ENCODE measurements at regions not wholly inside any gene's neighbourhood (a gene's known extent, or its start where the extent isn't known, plus 50 kb on each side); places are given as distances from the start of the nearest gene placed in this dataset.
"Not testable (repeated sequence)": the region's sequence is repeated elsewhere in the genome, so short reads cannot be mapped to it uniquely, and the experiment has no call there.

GRCh38 chr15:75775296-75776064 is 62.8 kb upstream of the CSPG4 start:
- H3K9me3 ChIP-seq (ENCODE audit: control insufficient read depth, insufficient read depth, low read length), result no peaks in the 10 kb centered on the region
- ChIA-PET CTCF (interaction anchor here (0.9 kb wide), 1 partner anchor 26 kb away, joined by 3 read pairs; no protein-coding TSS in a partner anchor), POLR2A (no interaction called here)
- peaks cover 20% of the 10 kb centered on the region for H3K27me3 ChIP-seq (ENCODE audit: control insufficient read depth, insufficient read depth, low read length)
- TF ChIP-seq, protein P1, sequence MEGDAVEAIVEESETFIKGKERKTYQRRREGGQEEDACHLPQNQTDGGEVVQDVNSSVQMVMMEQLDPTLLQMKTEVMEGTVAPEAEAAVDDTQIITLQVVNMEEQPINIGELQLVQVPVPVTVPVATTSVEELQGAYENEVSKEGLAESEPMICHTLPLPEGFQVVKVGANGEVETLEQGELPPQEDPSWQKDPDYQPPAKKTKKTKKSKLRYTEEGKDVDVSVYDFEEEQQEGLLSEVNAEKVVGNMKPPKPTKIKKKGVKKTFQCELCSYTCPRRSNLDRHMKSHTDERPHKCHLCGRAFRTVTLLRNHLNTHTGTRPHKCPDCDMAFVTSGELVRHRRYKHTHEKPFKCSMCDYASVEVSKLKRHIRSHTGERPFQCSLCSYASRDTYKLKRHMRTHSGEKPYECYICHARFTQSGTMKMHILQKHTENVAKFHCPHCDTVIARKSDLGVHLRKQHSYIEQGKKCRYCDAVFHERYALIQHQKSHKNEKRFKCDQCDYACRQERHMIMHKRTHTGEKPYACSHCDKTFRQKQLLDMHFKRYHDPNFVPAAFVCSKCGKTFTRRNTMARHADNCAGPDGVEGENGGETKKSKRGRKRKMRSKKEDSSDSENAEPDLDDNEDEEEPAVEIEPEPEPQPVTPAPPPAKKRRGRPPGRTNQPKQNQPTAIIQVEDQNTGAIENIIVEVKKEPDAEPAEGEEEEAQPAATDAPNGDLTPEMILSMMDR (IDR thresholded peaks at IDR 0.05; ENCODE audit: low read depth, low read length), result no peak
- H3K27ac ChIP-seq (ENCODE audit: low read depth, low read length), result no peak overlapping the region
- no peak for DNase-seq (ENCODE audit: low read depth, low spot score)
- H3K4me3 ChIP-seq (ENCODE audit: low read depth, low read length), result no peak overlapping the region

DNA sequence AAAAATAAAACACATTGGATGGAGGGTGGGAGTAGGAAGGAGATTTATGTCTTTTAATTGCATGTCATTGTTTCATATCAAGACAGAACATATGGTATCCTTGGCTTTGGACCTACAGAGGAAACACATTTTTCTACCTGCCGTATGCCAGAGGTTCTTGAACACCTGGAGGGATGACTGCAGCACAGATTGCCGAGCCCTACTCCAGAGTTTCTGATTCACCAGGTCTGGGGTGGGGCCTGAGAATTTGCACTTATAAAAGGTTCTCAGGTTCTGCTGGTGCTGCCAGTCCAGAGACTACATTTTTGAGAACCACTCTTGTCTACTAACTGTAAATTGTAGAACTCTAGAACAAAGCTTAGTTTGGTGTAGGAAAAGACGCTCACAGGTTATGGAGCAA is 61.3 kb upstream of the CSPG4 start:
- peaks cover 18% of the 10 kb centered on the region for H3K27me3 ChIP-seq (ENCODE audit: control insufficient read depth, insufficient read depth, low read length)
- CTCF ChIA-PET; POLR2A ChIA-PET; H3K27ac ChIP-seq (ENCODE audit: low read depth, low read length); DNase-seq (ENCODE audit: low read depth, low spot score); H3K9me3 ChIP-seq (ENCODE audit: control insufficient read depth, insufficient read depth, low read length); H3K4me3 ChIP-seq (ENCODE audit: low read depth, low read length): not testable (repeated sequence)

DNA sequence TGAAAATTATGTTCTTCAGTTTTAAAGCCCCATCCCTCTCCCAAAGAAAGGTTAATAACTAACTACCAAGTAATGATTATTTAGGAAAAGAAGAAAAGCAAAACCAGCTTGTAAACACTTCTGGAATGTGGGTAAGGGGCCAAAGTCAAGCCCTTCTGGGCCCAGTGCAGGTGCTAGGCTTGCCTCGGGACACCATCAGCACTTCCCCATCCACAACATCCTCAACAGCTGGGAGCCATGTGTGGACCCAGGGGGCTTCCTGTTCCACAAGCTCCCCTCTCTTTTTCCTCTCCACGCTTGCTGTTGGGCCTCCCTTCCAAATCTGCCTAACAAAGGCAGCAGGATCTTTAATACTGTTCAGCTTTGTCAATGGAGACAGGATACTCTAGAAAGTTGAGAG is 58.4 kb upstream of the CSPG4 start:
- CTCF ChIA-PET, result interaction anchor here (0.7 to 1.2 kb wide), 2 partner anchors 11 to 32 kb away, joined by 3 read pairs; no protein-coding TSS in a partner anchor
- H3K27ac ChIP-seq (ENCODE audit: low read depth, low read length); POLR2A ChIA-PET; H3K9me3 ChIP-seq (ENCODE audit: control insufficient read depth, insufficient read depth, low read length); DNase-seq (ENCODE audit: low read depth, low spot score); H3K4me3 ChIP-seq (ENCODE audit: low read depth, low read length): not testable (repeated sequence)
- peaks cover 18% of the 10 kb centered on the region for H3K27me3 ChIP-seq (ENCODE audit: control insufficient read depth, insufficient read depth, low read length)

DNA sequence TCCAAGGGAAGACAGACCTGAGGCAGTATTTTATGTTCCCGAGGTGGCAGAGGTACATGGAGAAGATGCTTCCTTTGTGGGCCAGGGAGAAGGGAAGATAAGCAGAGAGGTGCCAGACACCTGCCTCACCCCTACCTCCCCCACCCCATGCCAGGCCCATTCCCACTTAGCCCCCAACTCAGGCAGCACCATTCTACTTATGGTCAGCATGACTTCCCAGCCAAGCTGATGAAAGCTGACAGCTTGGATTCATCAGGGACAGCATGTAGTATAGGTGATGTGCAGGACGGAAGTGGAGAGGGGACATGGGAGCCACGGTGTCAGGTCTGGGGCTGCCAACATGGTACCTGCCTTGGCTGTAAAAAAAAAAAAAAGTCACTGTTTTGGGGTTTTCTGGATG is 57.5 kb upstream of the CSPG4 start:
- POLR2A ChIA-PET, result no interaction called here

GRCh38 chr15:75768526-75768925 is 55.9 kb upstream of the CSPG4 start:
- DNase-seq (ENCODE audit: low read depth, low spot score); H3K27ac ChIP-seq (ENCODE audit: low read depth, low read length); POLR2A ChIA-PET; CTCF ChIA-PET; H3K4me3 ChIP-seq (ENCODE audit: low read depth, low read length); H3K9me3 ChIP-seq (ENCODE audit: control insufficient read depth, insufficient read depth, low read length): not testable (repeated sequence)
- peaks cover 18% of the 10 kb centered on the region for H3K27me3 ChIP-seq (ENCODE audit: control insufficient read depth, insufficient read depth, low read length)

More for the DNA sequence above, 57.5 kb upstream of the CSPG4 start:
- CTCF ChIA-PET, result interaction anchor here (0.7 to 1.2 kb wide), 2 partner anchors 12 to 32 kb away, joined by 3 read pairs; no protein-coding TSS in a partner anchor
- Histone ChIP-seq H3K27me3 (ENCODE audit: control insufficient read depth, insufficient read depth, low read length) (peaks cover 18% of the 10 kb centered on the region), H3K9me3 (ENCODE audit: control insufficient read depth, insufficient read depth, low read length) (no peaks in the 10 kb centered on the region), H3K27ac (ENCODE audit: low read depth, low read length) (no peak overlapping the region), H3K4me3 (ENCODE audit: low read depth, low read length) (no peak overlapping the region)
- DNase-seq (ENCODE audit: low read depth, low spot score), result no peak
- TF ChIP-seq, protein P1 (IDR thresholded peaks at IDR 0.05; ENCODE audit: low read depth, low read length), result no peak

- CTCF ChIA-PET, result not testable (repeated sequence)
These were observed 53.1 kb upstream of the CSPG4 start for GRCh38 chr15:75765551-75766305.

GRCh38 chr15:75764845-75765550 is 52.4 kb upstream of the CSPG4 start:
- H3K27ac ChIP-seq (ENCODE audit: low read depth, low read length); CTCF ChIA-PET: not testable (repeated sequence)

More at GRCh38 chr15:75765551-75766305, 53.1 kb upstream of the CSPG4 start:
- peaks cover 11% of the 10 kb centered on the region for H3K27me3 ChIP-seq (ENCODE audit: control insufficient read depth, insufficient read depth, low read length)
- H3K9me3 ChIP-seq (ENCODE audit: control insufficient read depth, insufficient read depth, low read length); DNase-seq (ENCODE audit: low read depth, low spot score); H3K27ac ChIP-seq (ENCODE audit: low read depth, low read length); H3K4me3 ChIP-seq (ENCODE audit: low read depth, low read length); POLR2A ChIA-PET: not testable (repeated sequence)

GRCh38 chr15:75763635-75764600 is 51.3 kb upstream of the CSPG4 start:
- H3K9me3 ChIP-seq (ENCODE audit: control insufficient read depth, insufficient read depth, low read length); H3K27ac ChIP-seq (ENCODE audit: low read depth, low read length); H3K4me3 ChIP-seq (ENCODE audit: low read depth, low read length); H3K27me3 ChIP-seq (ENCODE audit: control insufficient read depth, insufficient read depth, low read length); CTCF ChIA-PET; DNase-seq (ENCODE audit: low read depth, low spot score); POLR2A ChIA-PET: not testable (repeated sequence)

More at GRCh38 chr15:75764845-75765550, 52.4 kb upstream of the CSPG4 start:
- DNase-seq (ENCODE audit: low read depth, low spot score); H3K4me3 ChIP-seq (ENCODE audit: low read depth, low read length); H3K9me3 ChIP-seq (ENCODE audit: control insufficient read depth, insufficient read depth, low read length); POLR2A ChIA-PET; H3K27me3 ChIP-seq (ENCODE audit: control insufficient read depth, insufficient read depth, low read length): not testable (repeated sequence)
